CD8-positive, alpha-beta memory T cell (primary cell): ENCODE measurements at regions not wholly inside any gene's neighbourhood (a gene's known extent, or its start where the extent isn't known, plus 50 kb on each side); places are given as distances from the start of the nearest gene placed in this dataset.
A peak's percentile ranks its signal among the peaks of the same experiment; 100 is the strongest.

Experiments used
- CTCF ChIA-PET: fragments of 350-600 bp; sonication (Branson Sonifier 250); formaldehyde crosslinking; loops from one replicate; lab custom pipeline; 2021; ENCODE audit warnings: antibody characterized with exemption; lab: Charles Lee
- POLR2A ChIA-PET: fragments of 350-600 bp; sonication (Branson Sonifier 250); formaldehyde crosslinking; loops from one replicate; lab custom pipeline; 2021; ENCODE audit warnings: antibody characterized with exemption; lab: Charles Lee
- DNase-seq, 5 donors: peaks; one replicate each; pipeline versions ENCODE4 v3.0.0 to v3.0.0-alpha.2; 2020 to 2022; ENCODE audit warnings: mixed read lengths in 1 of 5
- H3K27ac ChIP-seq: one replicate; pipeline ENCODE4 v1.7.0; 2013; ENCODE audit warnings: low read depth, mild to moderate bottlenecking, low read length, moderate library complexity
- H3K27me3 ChIP-seq: 2 replicates; pipeline ENCODE4 v1.7.0; 2013; ENCODE audit warnings: low read length, mild to moderate bottlenecking; ENCODE audit not compliant: insufficient read depth, poor library complexity, severe bottlenecking
- H3K36me3 ChIP-seq: 2 replicates; pipeline ENCODE4 v1.7.0; 2013; ENCODE audit warnings: mild to moderate bottlenecking, low read length, moderate library complexity; ENCODE audit not compliant: insufficient read depth
- H3K4me1 ChIP-seq: 2 replicates; pipeline ENCODE4 v1.7.0; 2013; ENCODE audit warnings: mild to moderate bottlenecking, low read length, moderate library complexity; ENCODE audit not compliant: insufficient read depth
- H3K4me3 ChIP-seq: 2 replicates; pipeline ENCODE4 v1.7.0; 2013; ENCODE audit warnings: mild to moderate bottlenecking, low read length
- H3K9me3 ChIP-seq: 2 replicates; pipeline ENCODE4 v1.7.0; 2013; ENCODE audit warnings: mild to moderate bottlenecking, low read length
- H3K27ac Mint-ChIP-seq, 8 donors: one replicate each; pipeline ENCODE4 v1.8.0; 2020 to 2021; ENCODE audit warnings: mixed read lengths in 8 of 8, mild to moderate bottlenecking in 6 of 8, inconsistent platforms in 3 of 8, moderate library complexity in 3 of 8
- H3K27me3 Mint-ChIP-seq, 2 donors: one replicate each; pipeline ENCODE4 v1.8.0; 2020 to 2021; ENCODE audit warnings: mixed read lengths in 2 of 2, mild to moderate bottlenecking in 1 of 2, moderate library complexity in 1 of 2
- H3K36me3 Mint-ChIP-seq, 3 donors: one replicate each; pipeline ENCODE4 v1.8.0; 2020 to 2021; ENCODE audit warnings: mixed read lengths in 3 of 3, inconsistent platforms in 1 of 3, mild to moderate bottlenecking in 1 of 3
- H3K4me1 Mint-ChIP-seq, 3 donors: one replicate each; pipeline ENCODE4 v1.8.0; 2020 to 2021; ENCODE audit warnings: mixed read lengths in 3 of 3, inconsistent platforms in 1 of 3, mild to moderate bottlenecking in 1 of 3
- H3K4me3 Mint-ChIP-seq, 7 donors: one replicate each; pipeline ENCODE4 v1.8.0; 2020 to 2021; ENCODE audit warnings: mixed read lengths in 7 of 7, mild to moderate bottlenecking in 6 of 7, moderate library complexity in 4 of 7, inconsistent platforms in 2 of 7
- H3K9me3 Mint-ChIP-seq, 5 donors: one replicate each; pipeline ENCODE4 v1.8.0; 2020 to 2022; ENCODE audit warnings: mixed read lengths in 5 of 5, mild to moderate bottlenecking in 3 of 5, moderate library complexity in 2 of 5, inconsistent platforms in 1 of 5

GRCh38 chr17:412211-413015 is 59.8 kb upstream of the RPH3AL start:
- Mint-ChIP-seq H3K27ac (peak overlapping the region; percentile 30 to 98 (median 90)), H3K36me3 (peaks cover 0 to 28% (median 2%) of the 10 kb centered on the region in 3 donors), H3K4me3 (peak overlapping the region; percentile 46 to 95 (median 78)), H3K4me1 (peaks cover 66 to 82% (median 80%) of the 10 kb centered on the region in 3 donors), H3K9me3 (peaks cover 0 to 3% (median 0%) of the 10 kb centered on the region in 5 donors), H3K27me3 (peaks cover 0 to 8% of the 10 kb centered on the region in 2 donors)
- ChIA-PET POLR2A (interaction anchor here (0.6 to 1.0 kb wide), 3 partner anchors 34 to 91 kb away, joined by 3 to 10 read pairs (median 4); partner anchors contain the start of gene RFLNB), CTCF (interaction anchor here (0.8 to 3.2 kb wide), 43 partner anchors 9 to 587 kb away, joined by 3 to 102 read pairs (median 4); partner anchors contain the start of genes NXN, RFLNB, TIMM22 and VPS53)
- peak; percentile 43 to 78 (median 61) for DNase-seq
- H3K9me3 ChIP-seq = no peaks in the 10 kb centered on the region
- H3K27ac ChIP-seq = no peak overlapping the region
- no peaks in the 10 kb centered on the region for H3K36me3 ChIP-seq
- peaks cover 74% of the 10 kb centered on the region for H3K4me1 ChIP-seq
- no peaks in the 10 kb centered on the region for H3K27me3 ChIP-seq
- H3K4me3 ChIP-seq = peak overlapping the region; percentile 36

GRCh38 chr17:411421-412120 is 59.0 kb upstream of the RPH3AL start:
- Histone ChIP-seq H3K4me3 (peak overlapping the region; percentile 48), H3K27ac (peak overlapping the region; percentile 85), H3K36me3 (no peaks in the 10 kb centered on the region), H3K9me3 (no peaks in the 10 kb centered on the region), H3K27me3 (no peaks in the 10 kb centered on the region), H3K4me1 (peaks cover 65% of the 10 kb centered on the region)
- peak in 1 of 5 donors; percentile 12 for DNase-seq
- Mint-ChIP-seq H3K9me3 (peaks cover 0 to 3% (median 0%) of the 10 kb centered on the region in 5 donors), H3K4me3 (peak overlapping the region; percentile 88 to 95 (median 90)), H3K27me3 (peaks cover 0 to 8% of the 10 kb centered on the region in 2 donors), H3K27ac (peak overlapping the region; percentile 91 to 98 (median 96)), H3K36me3 (peaks cover 0 to 28% (median 2%) of the 10 kb centered on the region in 3 donors), H3K4me1 (peaks cover 62 to 75% (median 72%) of the 10 kb centered on the region in 3 donors)
- ChIA-PET POLR2A (interaction anchor here (1.0 to 1.4 kb wide), 2 partner anchors 78 to 289 kb away, joined by 3 to 10 read pairs; no protein-coding TSS in a partner anchor), CTCF (interaction anchor here (0.8 to 3.2 kb wide), 39 partner anchors 10 to 587 kb away, joined by 3 to 102 read pairs (median 4); partner anchors contain the start of genes NXN, RFLNB, TIMM22 and VPS53)

GRCh38 chr17:410543-411401 is 58.2 kb upstream of the RPH3AL start:
- H3K27ac Mint-ChIP-seq = peak overlapping the region; percentile 91 to 98 (median 96)
- Histone ChIP-seq H3K27ac (peak overlapping the region; percentile 85), H3K4me1 (peaks cover 57% of the 10 kb centered on the region), H3K4me3 (peak overlapping the region; percentile 48), H3K9me3 (no peaks in the 10 kb centered on the region), H3K36me3 (no peaks in the 10 kb centered on the region), H3K27me3 (no peaks in the 10 kb centered on the region)
- H3K9me3 Mint-ChIP-seq = peaks cover 0 to 3% (median 0%) of the 10 kb centered on the region in 5 donors
- peak overlapping the region; percentile 88 to 95 (median 90) for H3K4me3 Mint-ChIP-seq
- H3K4me1 Mint-ChIP-seq = peaks cover 56 to 67% (median 66%) of the 10 kb centered on the region in 3 donors
- DNase-seq = peak; percentile 46 to 90 (median 90)
- peaks cover 0 to 8% of the 10 kb centered on the region in 2 donors for H3K27me3 Mint-ChIP-seq
- CTCF ChIA-PET = interaction anchor here (1.4 to 3.2 kb wide), 8 partner anchors 11 to 586 kb away, joined by 4 to 102 read pairs (median 7); partner anchors contain the start of genes TIMM22 and VPS53
- POLR2A ChIA-PET = interaction anchor here (1.4 kb wide), 1 partner anchor 290 kb away, joined by 3 read pairs; no protein-coding TSS in a partner anchor
- peaks cover 0 to 28% (median 2%) of the 10 kb centered on the region in 3 donors for H3K36me3 Mint-ChIP-seq

- Histone ChIP-seq H3K4me3 (peak overlapping the region; percentile 72), H3K4me1 (peaks cover 49% of the 10 kb centered on the region), H3K9me3 (no peaks in the 10 kb centered on the region), H3K36me3 (no peaks in the 10 kb centered on the region), H3K27me3 (no peaks in the 10 kb centered on the region), H3K27ac (peak overlapping the region; percentile 85)
- Mint-ChIP-seq H3K27me3 (peaks cover 0 to 8% of the 10 kb centered on the region in 2 donors), H3K4me3 (peak overlapping the region; percentile 88 to 95 (median 90)), H3K9me3 (peaks cover 0 to 3% (median 0%) of the 10 kb centered on the region in 5 donors), H3K36me3 (peaks cover 0 to 28% (median 2%) of the 10 kb centered on the region in 3 donors), H3K4me1 (peaks cover 49 to 61% (median 61%) of the 10 kb centered on the region in 3 donors), H3K27ac (peak overlapping the region; percentile 84 to 98 (median 96))
- ChIA-PET POLR2A (interaction anchor here (1.4 kb wide), 1 partner anchor 291 kb away, joined by 3 read pairs; no protein-coding TSS in a partner anchor), CTCF (interaction anchor here (3.2 kb wide), 1 partner anchor 291 kb away, joined by 102 read pairs; no protein-coding TSS in a partner anchor)
- peak; percentile 98 to 100 (median 99) for DNase-seq
Observed at GRCh38 chr17:409848-410542, 57.4 kb upstream of the RPH3AL start.

- Histone ChIP-seq H3K4me1 (peaks cover 43% of the 10 kb centered on the region), H3K36me3 (no peaks in the 10 kb centered on the region), H3K4me3 (peak overlapping the region; percentile 72), H3K27me3 (no peaks in the 10 kb centered on the region), H3K9me3 (no peaks in the 10 kb centered on the region), H3K27ac (peak overlapping the region; percentile 38)
- peaks cover 2 to 28% (median 3%) of the 10 kb centered on the region in 3 donors for H3K36me3 Mint-ChIP-seq
- ChIA-PET CTCF (no interaction called here), POLR2A (no interaction called here)
- H3K4me3 Mint-ChIP-seq = peak overlapping the region; percentile 88 to 95 (median 90)
- H3K27me3 Mint-ChIP-seq = peaks cover 0 to 8% of the 10 kb centered on the region in 2 donors
- peaks cover 0 to 3% (median 0%) of the 10 kb centered on the region in 5 donors for H3K9me3 Mint-ChIP-seq
- peaks cover 47 to 58% (median 55%) of the 10 kb centered on the region in 3 donors for H3K4me1 Mint-ChIP-seq
- peak overlapping the region; percentile 85 to 98 (median 96) for H3K27ac Mint-ChIP-seq
- DNase-seq = no peak
Observed at GRCh38 chr17:409308-409847, 56.8 kb upstream of the RPH3AL start.

- Mint-ChIP-seq H3K36me3 (peaks cover 4 to 20% (median 6%) of the 10 kb centered on the region in 3 donors), H3K27me3 (peaks cover 0 to 1% of the 10 kb centered on the region in 2 donors), H3K4me3 (peak overlapping the region in 1 of 7 donors; percentile 49), H3K9me3 (no peaks in the 10 kb centered on the region), H3K4me1 (peaks cover 12 to 21% (median 15%) of the 10 kb centered on the region in 3 donors), H3K27ac (peak overlapping the region in 1 of 8 donors; percentile 65)
- DNase-seq = no peak
- no peaks in the 10 kb centered on the region for H3K9me3 ChIP-seq
- peaks cover 9% of the 10 kb centered on the region for H3K4me1 ChIP-seq
- no peak overlapping the region for H3K27ac ChIP-seq
- no peak overlapping the region for H3K4me3 ChIP-seq
- ChIA-PET POLR2A (no interaction called here), CTCF (no interaction called here)
- H3K36me3 ChIP-seq = peaks cover 22% of the 10 kb centered on the region
- no peaks in the 10 kb centered on the region for H3K27me3 ChIP-seq
Observed at GRCh38 chr17:404703-405102, 52.1 kb upstream of the RPH3AL start.
